ENCODE measurements at regions not wholly inside any gene's neighbourhood (a gene's known extent, or its start where the extent isn't known, plus 50 kb on each side); places are given as distances from the start of the nearest gene placed in this dataset.

- Mint-ChIP-seq H3K4me1 (peaks cover 16% of the 10 kb centered on the region), H3K4me3 (no peak overlapping the region), H3K9me3 (no peaks in the 10 kb centered on the region), H3K27ac (no peak overlapping the region), H3K36me3 (no peaks in the 10 kb centered on the region), H3K27me3 (no peaks in the 10 kb centered on the region)
- CTCF ChIA-PET, result interaction anchor here (0.8 to 2.4 kb wide), 2 partner anchors 40 to 137 kb away, joined by 3 to 7 read pairs; no protein-coding TSS in a partner anchor
- DNase-seq, result no peak
Observed at GRCh38 chr4:3343358-3343757, 50.5 kb downstream of the RGS12 start.

GRCh38 chr4:3344104-3344503 is 51.3 kb downstream of the RGS12 start:
- H3K4me3 Mint-ChIP-seq, result no peak overlapping the region
- no peaks in the 10 kb centered on the region for H3K27me3 Mint-ChIP-seq
- no peaks in the 10 kb centered on the region for H3K9me3 Mint-ChIP-seq
- peaks cover 16% of the 10 kb centered on the region for H3K4me1 Mint-ChIP-seq
- CTCF ChIA-PET, result interaction anchor here (2.4 kb wide), 1 partner anchor 136 kb away, joined by 7 read pairs; no protein-coding TSS in a partner anchor
- no peak for DNase-seq
- H3K36me3 Mint-ChIP-seq, result no peaks in the 10 kb centered on the region
- no peak overlapping the region for H3K27ac Mint-ChIP-seq

- Mint-ChIP-seq H3K4me1 (peaks cover 16% of the 10 kb centered on the region), H3K27me3 (no peaks in the 10 kb centered on the region), H3K9me3 (no peaks in the 10 kb centered on the region), H3K4me3 (no peak overlapping the region), H3K36me3 (no peaks in the 10 kb centered on the region), H3K27ac (no peak overlapping the region)
- CTCF ChIA-PET, result interaction anchor here (0.6 to 2.4 kb wide), 3 partner anchors 9 to 211 kb away, joined by 3 to 7 read pairs (median 3); no protein-coding TSS in a partner anchor
- DNase-seq, result no peak
Observed at GRCh38 chr4:3344596-3344995, 51.8 kb downstream of the RGS12 start.

GRCh38 chr4:3345384-3345783 is 52.6 kb downstream of the RGS12 start:
- Mint-ChIP-seq H3K4me1 (peaks cover 16% of the 10 kb centered on the region), H3K9me3 (no peaks in the 10 kb centered on the region), H3K4me3 (no peak overlapping the region), H3K27me3 (peaks cover 2% of the 10 kb centered on the region), H3K36me3 (no peaks in the 10 kb centered on the region), H3K27ac (no peak overlapping the region)
- no peak for DNase-seq
- CTCF ChIA-PET, result interaction anchor here (0.6 to 2.4 kb wide), 6 partner anchors 9 to 212 kb away, joined by 3 to 17 read pairs (median 4); no protein-coding TSS in a partner anchor

- CTCF ChIA-PET, result interaction anchor here (0.8 to 2.6 kb wide), 18 partner anchors 10 to 239 kb away, joined by 3 to 17 read pairs (median 4); partner anchors contain the start of gene HGFAC
- Mint-ChIP-seq H3K4me3 (no peak overlapping the region), H3K27me3 (peaks cover 3% of the 10 kb centered on the region)
Observed at GRCh38 chr4:3346146-3346545, 53.3 kb downstream of the RGS12 start.

GRCh38 chr4:3347871-3348270 is 55.0 kb downstream of the RGS12 start:
- H3K4me3 Mint-ChIP-seq, result no peak overlapping the region
- H3K27me3 Mint-ChIP-seq, result peaks cover 3% of the 10 kb centered on the region
- H3K4me1 Mint-ChIP-seq, result peaks cover 7% of the 10 kb centered on the region
- DNase-seq, result no peak
- peaks cover 6% of the 10 kb centered on the region for H3K36me3 Mint-ChIP-seq
- H3K9me3 Mint-ChIP-seq, result peaks cover 12% of the 10 kb centered on the region
- CTCF ChIA-PET, result interaction anchor here (0.9 to 2.6 kb wide), 5 partner anchors 94 to 384 kb away, joined by 3 to 15 read pairs (median 4); partner anchors contain the start of gene HGFAC
- no peak overlapping the region for H3K27ac Mint-ChIP-seq

More at GRCh38 chr4:3346146-3346545, 53.3 kb downstream of the RGS12 start:
- no peak overlapping the region for H3K27ac Mint-ChIP-seq
- no peaks in the 10 kb centered on the region for H3K9me3 Mint-ChIP-seq
- peaks cover 16% of the 10 kb centered on the region for H3K4me1 Mint-ChIP-seq
- no peaks in the 10 kb centered on the region for H3K36me3 Mint-ChIP-seq
- DNase-seq, result peak; percentile 59

GRCh38 chr4:3348621-3349020 is 55.8 kb downstream of the RGS12 start:
- CTCF ChIA-PET, result interaction anchor here (1.2 to 1.8 kb wide), 3 partner anchors 95 to 370 kb away, joined by 3 to 9 read pairs (median 4); no protein-coding TSS in a partner anchor
- Mint-ChIP-seq H3K36me3 (peaks cover 8% of the 10 kb centered on the region), H3K9me3 (peaks cover 15% of the 10 kb centered on the region), H3K27ac (no peak overlapping the region), H3K4me3 (no peak overlapping the region), H3K4me1 (peaks cover 7% of the 10 kb centered on the region), H3K27me3 (peaks cover 3% of the 10 kb centered on the region)
- no peak for DNase-seq

GRCh38 chr4:3349116-3349515 is 56.3 kb downstream of the RGS12 start:
- Mint-ChIP-seq H3K4me1 (peaks cover 7% of the 10 kb centered on the region), H3K27ac (no peak overlapping the region), H3K4me3 (no peak overlapping the region), H3K36me3 (peaks cover 8% of the 10 kb centered on the region), H3K9me3 (peaks cover 15% of the 10 kb centered on the region), H3K27me3 (peaks cover 3% of the 10 kb centered on the region)
- no peak for DNase-seq
- CTCF ChIA-PET, result interaction anchor here (1.8 kb wide), 1 partner anchor 131 kb away, joined by 9 read pairs; no protein-coding TSS in a partner anchor

GRCh38 chr4:3351997-3352396 is 59.2 kb downstream of the RGS12 start:
- Mint-ChIP-seq H3K27me3 (peaks cover 3% of the 10 kb centered on the region), H3K4me3 (no peak overlapping the region), H3K27ac (no peak overlapping the region), H3K9me3 (peaks cover 15% of the 10 kb centered on the region), H3K36me3 (peaks cover 8% of the 10 kb centered on the region), H3K4me1 (peaks cover 7% of the 10 kb centered on the region)
- CTCF ChIA-PET, result no interaction called here
- no peak for DNase-seq

GRCh38 chr4:3352505-3352904 is 59.7 kb downstream of the RGS12 start:
- DNase-seq, result no peak
- CTCF ChIA-PET, result no interaction called here
- H3K27ac Mint-ChIP-seq, result no peak overlapping the region
- H3K4me1 Mint-ChIP-seq, result peaks cover 7% of the 10 kb centered on the region
- peaks cover 8% of the 10 kb centered on the region for H3K36me3 Mint-ChIP-seq
- peaks cover 15% of the 10 kb centered on the region for H3K9me3 Mint-ChIP-seq
- H3K27me3 Mint-ChIP-seq, result peaks cover 3% of the 10 kb centered on the region
- no peak overlapping the region for H3K4me3 Mint-ChIP-seq

GRCh38 chr4:3352941-3353594 is 60.2 kb downstream of the RGS12 start:
- Mint-ChIP-seq H3K27me3 (peaks cover 9% of the 10 kb centered on the region), H3K9me3 (peaks cover 15% of the 10 kb centered on the region), H3K36me3 (peaks cover 8% of the 10 kb centered on the region), H3K4me3 (no peak overlapping the region), H3K27ac (no peak overlapping the region), H3K4me1 (peaks cover 7% of the 10 kb centered on the region)
- CTCF ChIA-PET, result no interaction called here
- DNase-seq, result no peak

- Mint-ChIP-seq H3K27me3 (peaks cover 10% of the 10 kb centered on the region), H3K27ac (no peak overlapping the region), H3K9me3 (peaks cover 15% of the 10 kb centered on the region), H3K36me3 (peaks cover 8% of the 10 kb centered on the region), H3K4me3 (no peak overlapping the region), H3K4me1 (peaks cover 7% of the 10 kb centered on the region)
- CTCF ChIA-PET, result interaction anchor here (0.9 to 1.3 kb wide), 2 partner anchors 9 to 16 kb away, joined by 3 read pairs; no protein-coding TSS in a partner anchor
- DNase-seq, result no peak
Observed at GRCh38 chr4:3353752-3354454, 61.1 kb downstream of the RGS12 start.

GRCh38 chr4:3354455-3354811 is 61.6 kb downstream of the RGS12 start:
- H3K4me3 Mint-ChIP-seq, result no peak overlapping the region
- no peak overlapping the region for H3K27ac Mint-ChIP-seq

GRCh38 chr4:3355266-3355748 is 62.5 kb downstream of the RGS12 start:
- no peak for DNase-seq
- Mint-ChIP-seq H3K4me3 (no peak overlapping the region), H3K9me3 (peaks cover 15% of the 10 kb centered on the region), H3K27ac (peak overlapping the region; percentile 71), H3K4me1 (peaks cover 14% of the 10 kb centered on the region), H3K27me3 (peaks cover 9% of the 10 kb centered on the region), H3K36me3 (peaks cover 8% of the 10 kb centered on the region)
- CTCF ChIA-PET, result interaction anchor here (1.3 to 3.0 kb wide), 2 partner anchors 9 to 14 kb away, joined by 3 to 10 read pairs; no protein-coding TSS in a partner anchor

More at GRCh38 chr4:3354455-3354811, 61.6 kb downstream of the RGS12 start:
- Mint-ChIP-seq H3K9me3 (peaks cover 15% of the 10 kb centered on the region), H3K27me3 (peaks cover 10% of the 10 kb centered on the region), H3K36me3 (peaks cover 8% of the 10 kb centered on the region), H3K4me1 (peaks cover 9% of the 10 kb centered on the region)
- DNase-seq, result no peak
- CTCF ChIA-PET, result interaction anchor here (0.9 to 3.0 kb wide), 3 partner anchors 8 to 15 kb away, joined by 3 to 10 read pairs (median 3); no protein-coding TSS in a partner anchor
